ENCODE measurements at regions not wholly inside any gene's neighbourhood (a gene's known extent, or its start where the extent isn't known, plus 50 kb on each side); places are given as distances from the start of the nearest gene placed in this dataset.

DNA sequence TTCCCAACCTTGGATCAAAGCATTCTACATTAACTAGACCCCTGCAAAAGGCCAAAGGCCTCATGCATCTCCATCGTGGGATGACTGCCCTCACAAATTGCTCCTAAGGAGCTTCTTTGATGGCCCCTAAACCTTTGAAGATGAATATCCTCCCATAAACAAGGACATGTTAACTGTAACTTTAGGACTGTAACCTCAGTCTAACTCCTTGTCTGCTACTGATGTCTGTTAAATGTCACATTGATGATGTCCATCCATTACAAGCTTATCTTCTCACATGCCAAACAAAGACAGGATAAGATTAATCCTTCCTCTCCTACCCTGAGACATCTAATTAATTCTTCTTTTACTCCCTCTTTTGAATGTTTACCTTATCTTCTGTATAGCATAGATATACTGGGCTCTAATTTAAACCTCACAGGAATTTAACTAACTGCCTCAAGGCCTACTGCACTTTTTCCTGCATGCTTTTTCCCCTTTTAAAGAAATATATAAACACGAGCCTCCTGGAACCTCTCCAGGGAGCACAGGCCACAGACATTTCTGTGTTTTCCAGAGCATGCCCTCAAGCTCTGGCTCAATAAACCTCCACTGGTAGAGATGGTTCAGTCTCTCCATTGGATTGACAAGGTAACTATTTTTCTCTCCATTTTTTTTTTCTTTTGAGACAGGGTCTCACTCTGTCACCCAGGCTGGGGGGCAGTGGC lies 90.6 kb upstream of the SLC25A48 start:
- no peak for TF ChIP-seq CTCF (IDR thresholded peaks at IDR 0.05)

GRCh38 chr5:135743181-135743580 lies 91.3 kb upstream of the SLC25A48 start:
- no peak for TF ChIP-seq CTCF (IDR thresholded peaks at IDR 0.05)

DNA sequence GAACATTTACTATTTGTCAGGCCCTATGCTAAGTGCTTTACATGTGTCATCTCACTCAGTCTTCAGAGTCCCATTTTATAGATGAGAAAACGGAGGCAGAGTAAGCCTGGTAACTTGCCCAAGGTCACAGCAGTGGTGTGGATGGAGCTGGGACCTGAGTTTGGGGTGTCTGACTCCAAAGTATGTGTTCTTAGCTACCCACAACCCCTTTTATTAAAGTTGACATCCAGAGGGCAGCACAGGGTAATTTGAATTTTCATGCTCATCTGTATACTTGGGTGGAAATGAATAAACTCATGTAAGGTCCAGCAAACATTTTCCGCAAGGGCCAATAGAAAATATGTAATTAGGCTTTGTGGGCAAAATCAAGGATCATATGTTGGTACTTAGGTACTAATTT lies 93.4 kb upstream of the SLC25A48 start:
- TF ChIP-seq CTCF (IDR thresholded peaks at IDR 0.05) = no peak

DNA sequence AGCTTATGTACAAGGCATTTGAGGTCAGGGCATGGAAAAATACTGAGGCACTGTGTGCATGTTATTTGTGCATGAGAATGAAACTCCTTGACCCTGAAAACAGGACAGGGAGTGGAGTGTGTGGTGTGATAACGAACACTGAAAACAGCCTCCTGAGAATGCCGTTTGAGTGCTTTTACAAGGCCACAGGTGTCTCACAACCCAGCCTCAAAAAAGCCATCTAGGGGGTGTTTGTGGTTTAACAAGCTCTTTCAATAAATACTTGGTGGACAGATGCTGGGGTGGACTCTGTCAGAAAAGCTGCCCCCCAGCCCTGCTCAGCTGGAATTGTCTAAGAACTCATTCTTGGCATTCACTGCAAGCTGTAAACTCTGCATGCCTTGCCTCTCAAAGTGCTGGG lies 94.0 kb upstream of the SLC25A48 start:
- no peak for TF ChIP-seq CTCF (IDR thresholded peaks at IDR 0.05)

DNA sequence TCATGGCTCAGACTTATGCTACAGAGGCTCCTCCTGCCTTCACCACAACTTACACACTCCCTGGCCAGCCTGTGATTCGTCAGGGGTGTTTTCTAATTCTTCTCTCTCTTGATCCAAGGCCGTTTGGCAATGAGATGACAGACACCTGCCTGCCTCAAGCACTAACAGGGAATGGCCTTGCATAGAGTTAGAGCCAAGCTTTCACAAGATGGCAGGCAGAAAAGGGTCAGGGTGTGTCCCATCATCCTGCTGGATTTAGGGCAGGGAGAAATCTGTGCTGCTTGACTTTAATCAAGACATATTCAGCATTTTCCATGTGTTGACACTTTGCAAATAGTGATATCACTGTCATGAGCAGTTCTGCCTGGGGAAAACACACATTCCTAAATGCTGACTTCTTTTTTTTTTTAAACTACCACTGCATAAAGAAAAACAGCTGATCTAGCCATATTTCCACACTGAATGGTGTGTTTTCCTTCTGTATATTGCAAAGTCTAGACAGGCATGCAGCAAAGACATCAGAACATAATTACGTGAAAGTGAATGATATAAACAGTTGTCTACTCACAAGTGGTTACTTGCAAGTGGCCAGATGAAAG lies 95.0 kb upstream of the SLC25A48 start:
- no peak for TF ChIP-seq CTCF (IDR thresholded peaks at IDR 0.05)

DNA sequence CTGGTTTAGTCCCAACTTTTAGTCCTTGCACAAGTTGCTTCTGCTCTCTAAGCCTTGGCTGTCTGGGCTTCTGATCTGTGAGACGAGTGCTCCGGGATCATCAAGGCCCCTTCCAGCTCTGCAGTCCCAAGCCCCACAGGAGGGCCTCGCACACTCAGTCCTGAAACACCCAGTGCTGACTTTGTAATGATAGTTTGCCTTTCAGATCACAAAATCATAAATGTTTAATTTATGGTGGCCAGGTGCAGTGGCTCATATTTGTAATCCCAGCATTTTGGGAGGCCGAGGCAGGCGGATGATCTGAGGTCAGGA lies 95.9 kb upstream of the SLC25A48 start:
- TF ChIP-seq CTCF (IDR thresholded peaks at IDR 0.05) = no peak

DNA sequence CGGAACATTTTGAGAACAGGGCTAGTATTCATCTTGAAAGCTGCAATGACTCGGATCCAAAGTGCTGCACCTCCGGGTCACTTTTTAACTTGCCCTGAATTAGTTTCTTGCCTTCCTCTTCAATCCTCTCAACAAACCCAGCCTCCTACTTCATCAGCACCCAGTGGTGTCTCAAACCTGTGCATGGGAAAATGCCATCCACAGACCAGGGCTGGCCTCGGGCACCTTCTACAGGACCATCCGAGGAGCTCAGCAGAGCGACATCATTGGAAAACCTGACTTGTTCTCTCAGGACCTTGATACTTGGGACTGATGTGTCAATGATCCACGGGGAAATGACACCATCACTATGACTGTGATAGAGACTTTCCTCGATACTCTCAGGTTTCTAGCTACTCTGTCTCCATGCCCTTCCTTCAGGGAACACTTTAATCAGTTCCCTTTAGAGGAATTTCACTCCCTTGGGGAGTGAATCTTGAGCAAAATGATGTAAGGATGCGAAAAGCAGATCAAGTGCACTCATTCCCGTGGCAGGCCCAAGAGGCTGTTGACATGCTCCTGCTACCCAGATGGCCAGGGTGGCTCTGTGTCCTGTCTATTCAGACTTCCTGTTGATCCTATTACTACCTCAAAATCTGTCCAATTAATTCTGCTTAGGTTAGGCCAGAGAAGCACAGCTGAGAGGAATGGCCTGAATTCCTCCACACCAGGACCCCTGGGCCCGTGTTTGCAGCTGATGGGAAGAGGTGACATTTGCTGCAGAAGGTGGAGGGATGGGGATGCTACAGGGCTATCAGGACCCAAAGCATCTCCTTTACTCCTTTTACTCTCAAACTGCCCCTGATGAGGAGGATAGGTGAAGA lies 96.5 kb upstream of the SLC25A48 start:
- TF ChIP-seq CTCF (IDR thresholded peaks at IDR 0.05) = no peak
